Activated T-cell treated with anti-CD3 and anti-CD28 coated beads, Interleukin-2, amount 50 U/mL, for 24 hours (primary cell): ENCODE measurements at regions not wholly inside any gene's neighbourhood (a gene's known extent, or its start where the extent isn't known, plus 50 kb on each side); places are given as distances from the start of the nearest gene placed in this dataset.

Experiments used
- DNase-seq: peaks from one replicate; pipeline ENCODE4 v3.0.0-alpha.2; 2020
- H3K27ac Mint-ChIP-seq: 2 replicates; pipeline ENCODE4 v1.8.0; 2020; ENCODE audit warnings: mild to moderate bottlenecking, mixed read lengths
- H3K27me3 Mint-ChIP-seq: 2 replicates; pipeline ENCODE4 v1.8.0; 2020; ENCODE audit warnings: mixed read lengths
- H3K36me3 Mint-ChIP-seq: 2 replicates; pipeline ENCODE4 v1.8.0; 2020; ENCODE audit warnings: low read depth, mixed read lengths
- H3K4me1 Mint-ChIP-seq: 2 replicates; pipeline ENCODE4 v1.8.0; 2020; ENCODE audit warnings: low read depth, mixed read lengths
- H3K4me3 Mint-ChIP-seq: 2 replicates; pipeline ENCODE4 v1.8.0; 2020; ENCODE audit warnings: mild to moderate bottlenecking, moderate library complexity, mixed read lengths
- H3K9me3 Mint-ChIP-seq: 2 replicates; pipeline ENCODE4 v1.8.0; 2020; ENCODE audit warnings: mixed read lengths

- Mint-ChIP-seq H3K36me3 (no peaks in the 10 kb centered on the region), H3K27ac (no peak overlapping the region), H3K9me3 (no peaks in the 10 kb centered on the region), H3K4me3 (no peak overlapping the region), H3K4me1 (no peaks in the 10 kb centered on the region), H3K27me3 (no peaks in the 10 kb centered on the region)
- no peak for DNase-seq
Observed at GRCh38 chr6:43903739-43904290, 133.8 kb downstream of the VEGFA start.

GRCh38 chr6:43901733-43902230 is 131.8 kb downstream of the VEGFA start:
- H3K4me3 Mint-ChIP-seq, result no peak overlapping the region
- no peaks in the 10 kb centered on the region for H3K36me3 Mint-ChIP-seq
- DNase-seq, result no peak
- H3K27ac Mint-ChIP-seq, result no peak overlapping the region
- no peaks in the 10 kb centered on the region for H3K4me1 Mint-ChIP-seq
- no peaks in the 10 kb centered on the region for H3K27me3 Mint-ChIP-seq
- no peaks in the 10 kb centered on the region for H3K9me3 Mint-ChIP-seq

- H3K27ac Mint-ChIP-seq, result no peak overlapping the region
- no peaks in the 10 kb centered on the region for H3K27me3 Mint-ChIP-seq
- no peak overlapping the region for H3K4me3 Mint-ChIP-seq
- H3K4me1 Mint-ChIP-seq, result no peaks in the 10 kb centered on the region
- H3K36me3 Mint-ChIP-seq, result no peaks in the 10 kb centered on the region
- no peaks in the 10 kb centered on the region for H3K9me3 Mint-ChIP-seq
- DNase-seq, result no peak
Observed at GRCh38 chr6:43900916-43901732, 131.1 kb downstream of the VEGFA start.

GRCh38 chr6:43900560-43900915 is 130.5 kb downstream of the VEGFA start:
- peaks cover 3% of the 10 kb centered on the region for H3K27me3 Mint-ChIP-seq
- H3K4me3 Mint-ChIP-seq, result no peak overlapping the region
- no peak for DNase-seq
- H3K4me1 Mint-ChIP-seq, result no peaks in the 10 kb centered on the region
- H3K36me3 Mint-ChIP-seq, result no peaks in the 10 kb centered on the region
- H3K27ac Mint-ChIP-seq, result no peak overlapping the region
- H3K9me3 Mint-ChIP-seq, result no peaks in the 10 kb centered on the region

GRCh38 chr6:43899830-43900229 is 129.8 kb downstream of the VEGFA start:
- no peak overlapping the region for H3K27ac Mint-ChIP-seq
- no peaks in the 10 kb centered on the region for H3K9me3 Mint-ChIP-seq
- no peak overlapping the region for H3K4me3 Mint-ChIP-seq
- no peaks in the 10 kb centered on the region for H3K4me1 Mint-ChIP-seq
- no peaks in the 10 kb centered on the region for H3K36me3 Mint-ChIP-seq
- DNase-seq, result no peak
- peaks cover 3% of the 10 kb centered on the region for H3K27me3 Mint-ChIP-seq

GRCh38 chr6:43898358-43899131 is 128.5 kb downstream of the VEGFA start:
- DNase-seq, result no peak
- H3K9me3 Mint-ChIP-seq, result no peaks in the 10 kb centered on the region
- no peak overlapping the region for H3K27ac Mint-ChIP-seq
- H3K27me3 Mint-ChIP-seq, result peaks cover 3% of the 10 kb centered on the region
- H3K4me1 Mint-ChIP-seq, result no peaks in the 10 kb centered on the region
- no peak overlapping the region for H3K4me3 Mint-ChIP-seq
- H3K36me3 Mint-ChIP-seq, result no peaks in the 10 kb centered on the region

GRCh38 chr6:43897571-43898302 is 127.7 kb downstream of the VEGFA start:
- Mint-ChIP-seq H3K27ac (no peak overlapping the region), H3K36me3 (no peaks in the 10 kb centered on the region), H3K4me1 (no peaks in the 10 kb centered on the region), H3K27me3 (peaks cover 3% of the 10 kb centered on the region), H3K9me3 (no peaks in the 10 kb centered on the region), H3K4me3 (no peak overlapping the region)
- no peak for DNase-seq

GRCh38 chr6:43896329-43897255 is 126.6 kb downstream of the VEGFA start:
- H3K27ac Mint-ChIP-seq, result no peak overlapping the region
- no peak overlapping the region for H3K4me3 Mint-ChIP-seq
- peaks cover 9% of the 10 kb centered on the region for H3K27me3 Mint-ChIP-seq
- H3K4me1 Mint-ChIP-seq, result no peaks in the 10 kb centered on the region
- H3K36me3 Mint-ChIP-seq, result no peaks in the 10 kb centered on the region
- H3K9me3 Mint-ChIP-seq, result no peaks in the 10 kb centered on the region
- no peak for DNase-seq

GRCh38 chr6:43895656-43896328 is 125.8 kb downstream of the VEGFA start:
- H3K27me3 Mint-ChIP-seq, result peaks cover 16% of the 10 kb centered on the region
- H3K27ac Mint-ChIP-seq, result no peak overlapping the region
- H3K4me1 Mint-ChIP-seq, result peaks cover 4% of the 10 kb centered on the region
- no peak for DNase-seq
- H3K4me3 Mint-ChIP-seq, result no peak overlapping the region
- H3K9me3 Mint-ChIP-seq, result no peaks in the 10 kb centered on the region
- H3K36me3 Mint-ChIP-seq, result no peaks in the 10 kb centered on the region

GRCh38 chr6:43893073-43893472 is 123.1 kb downstream of the VEGFA start:
- Mint-ChIP-seq H3K9me3 (no peaks in the 10 kb centered on the region), H3K36me3 (no peaks in the 10 kb centered on the region), H3K4me1 (peaks cover 4% of the 10 kb centered on the region), H3K4me3 (no peak overlapping the region), H3K27me3 (peaks cover 41% of the 10 kb centered on the region), H3K27ac (no peak overlapping the region)
- DNase-seq, result no peak

- H3K27me3 Mint-ChIP-seq, result peaks cover 49% of the 10 kb centered on the region
- no peaks in the 10 kb centered on the region for H3K36me3 Mint-ChIP-seq
- H3K4me1 Mint-ChIP-seq, result peaks cover 4% of the 10 kb centered on the region
- H3K27ac Mint-ChIP-seq, result no peak overlapping the region
- no peak overlapping the region for H3K4me3 Mint-ChIP-seq
- H3K9me3 Mint-ChIP-seq, result no peaks in the 10 kb centered on the region
- DNase-seq, result no peak
Observed at GRCh38 chr6:43891072-43891870, 121.3 kb downstream of the VEGFA start.

GRCh38 chr6:43890197-43891062 is 120.4 kb downstream of the VEGFA start:
- Mint-ChIP-seq H3K27me3 (peaks cover 46% of the 10 kb centered on the region), H3K36me3 (no peaks in the 10 kb centered on the region), H3K9me3 (no peaks in the 10 kb centered on the region), H3K4me1 (peaks cover 4% of the 10 kb centered on the region), H3K27ac (no peak overlapping the region), H3K4me3 (no peak overlapping the region)
- no peak for DNase-seq
